C4-2B (cell line): ENCODE measurements at regions not wholly inside any gene's neighbourhood (a gene's known extent, or its start where the extent isn't known, plus 50 kb on each side); places are given as distances from the start of the nearest gene placed in this dataset.

Source experiments
- ZFX ChIP-seq: fragments of 450-650 bp; IDR thresholded peaks from 2 replicates; pipeline ENCODE4 v1.6.1; 2017
- TF ChIP-seq, protein P1 (sequence below): fragments of 450-650 bp; conservative IDR thresholded peaks from 2 replicates; pipeline ENCODE4 v1.5.1; 2017; ENCODE audit warnings: mild to moderate bottlenecking

DNA sequence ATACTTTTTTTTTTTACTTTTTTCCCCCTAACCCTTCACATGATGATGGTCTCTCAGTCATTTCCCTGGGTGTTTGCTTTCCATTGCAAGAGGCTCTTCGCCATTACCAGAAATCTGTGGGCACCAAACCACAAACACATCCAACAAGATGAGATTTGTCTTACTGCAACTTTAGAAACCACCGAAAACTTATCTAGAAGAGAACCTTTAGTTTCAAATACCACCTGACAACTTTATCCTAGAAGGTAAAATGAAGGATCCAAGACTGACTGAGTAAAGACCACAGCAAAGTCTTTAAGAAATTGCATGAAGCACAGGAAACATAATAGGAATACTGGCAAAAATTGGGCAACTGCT lies 363.3 kb upstream of the MBL2 start:
- TF ChIP-seq, protein P1, sequence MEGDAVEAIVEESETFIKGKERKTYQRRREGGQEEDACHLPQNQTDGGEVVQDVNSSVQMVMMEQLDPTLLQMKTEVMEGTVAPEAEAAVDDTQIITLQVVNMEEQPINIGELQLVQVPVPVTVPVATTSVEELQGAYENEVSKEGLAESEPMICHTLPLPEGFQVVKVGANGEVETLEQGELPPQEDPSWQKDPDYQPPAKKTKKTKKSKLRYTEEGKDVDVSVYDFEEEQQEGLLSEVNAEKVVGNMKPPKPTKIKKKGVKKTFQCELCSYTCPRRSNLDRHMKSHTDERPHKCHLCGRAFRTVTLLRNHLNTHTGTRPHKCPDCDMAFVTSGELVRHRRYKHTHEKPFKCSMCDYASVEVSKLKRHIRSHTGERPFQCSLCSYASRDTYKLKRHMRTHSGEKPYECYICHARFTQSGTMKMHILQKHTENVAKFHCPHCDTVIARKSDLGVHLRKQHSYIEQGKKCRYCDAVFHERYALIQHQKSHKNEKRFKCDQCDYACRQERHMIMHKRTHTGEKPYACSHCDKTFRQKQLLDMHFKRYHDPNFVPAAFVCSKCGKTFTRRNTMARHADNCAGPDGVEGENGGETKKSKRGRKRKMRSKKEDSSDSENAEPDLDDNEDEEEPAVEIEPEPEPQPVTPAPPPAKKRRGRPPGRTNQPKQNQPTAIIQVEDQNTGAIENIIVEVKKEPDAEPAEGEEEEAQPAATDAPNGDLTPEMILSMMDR, result no peak
- no peak for TF ChIP-seq ZFX
